SK-N-SH (cell line): ENCODE measurements at regions not wholly inside any gene's neighbourhood (a gene's known extent, or its start where the extent isn't known, plus 50 kb on each side); places are given as distances from the start of the nearest gene placed in this dataset.

Experiments
- RXRA ChIP-seq: IDR thresholded peaks from 2 replicates; pipeline ENCODE4 v1.4.0; 2012; ENCODE audit warnings: low read depth, mild to moderate bottlenecking, borderline replicate concordance
- SMC3 ChIP-seq: IDR thresholded peaks from 2 replicates; pipeline ENCODE4 v1.6.1; 2012; ENCODE audit warnings: low read depth, low read length, improper control_type of control experiment
- TF ChIP-seq, protein P1 (sequence below): fragments of 200-600 bp; sonication (generic); IDR thresholded peaks from 2 replicates; pipeline ENCODE4 v1.6.1; 2017; ENCODE audit warnings: antibody characterized with exemption, mild to moderate bottlenecking, moderate library complexity

DNA sequence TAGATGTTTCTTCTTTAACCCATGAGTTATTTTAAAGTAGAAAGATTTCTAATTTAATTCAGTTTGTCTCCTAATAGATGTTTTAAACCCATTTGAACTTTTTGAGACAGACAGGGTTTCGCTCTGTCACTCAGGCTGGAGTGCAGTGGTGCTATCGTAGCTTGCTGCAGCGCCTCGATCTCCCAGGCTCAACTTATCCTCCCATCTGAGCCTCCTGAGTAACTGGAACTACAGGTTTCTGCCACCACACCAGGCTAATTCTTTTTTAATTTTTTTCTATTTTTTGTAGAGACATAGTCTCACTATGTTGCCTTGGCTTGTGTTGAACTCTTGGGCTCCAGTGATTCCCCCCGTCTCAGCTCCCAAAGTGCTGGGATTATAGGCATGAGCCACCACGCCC lies 53.0 kb upstream of the RAB18 start:
- TF ChIP-seq SMC3 (no peak), RXRA (no peak)
- TF ChIP-seq, protein P1, sequence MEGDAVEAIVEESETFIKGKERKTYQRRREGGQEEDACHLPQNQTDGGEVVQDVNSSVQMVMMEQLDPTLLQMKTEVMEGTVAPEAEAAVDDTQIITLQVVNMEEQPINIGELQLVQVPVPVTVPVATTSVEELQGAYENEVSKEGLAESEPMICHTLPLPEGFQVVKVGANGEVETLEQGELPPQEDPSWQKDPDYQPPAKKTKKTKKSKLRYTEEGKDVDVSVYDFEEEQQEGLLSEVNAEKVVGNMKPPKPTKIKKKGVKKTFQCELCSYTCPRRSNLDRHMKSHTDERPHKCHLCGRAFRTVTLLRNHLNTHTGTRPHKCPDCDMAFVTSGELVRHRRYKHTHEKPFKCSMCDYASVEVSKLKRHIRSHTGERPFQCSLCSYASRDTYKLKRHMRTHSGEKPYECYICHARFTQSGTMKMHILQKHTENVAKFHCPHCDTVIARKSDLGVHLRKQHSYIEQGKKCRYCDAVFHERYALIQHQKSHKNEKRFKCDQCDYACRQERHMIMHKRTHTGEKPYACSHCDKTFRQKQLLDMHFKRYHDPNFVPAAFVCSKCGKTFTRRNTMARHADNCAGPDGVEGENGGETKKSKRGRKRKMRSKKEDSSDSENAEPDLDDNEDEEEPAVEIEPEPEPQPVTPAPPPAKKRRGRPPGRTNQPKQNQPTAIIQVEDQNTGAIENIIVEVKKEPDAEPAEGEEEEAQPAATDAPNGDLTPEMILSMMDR: no peak
